HG02588 (cell line): ENCODE measurements at regions not wholly inside any gene's neighbourhood (a gene's known extent, or its start where the extent isn't known, plus 50 kb on each side); places are given as distances from the start of the nearest gene placed in this dataset.
"Not testable (repeated sequence)": the region's sequence is repeated elsewhere in the genome, so short reads cannot be mapped to it uniquely, and the experiment has no call there.

Source experiments
- ATAC-seq: cut with Tn5 transposase; IDR thresholded peaks from one replicate; pipeline ENCODE4 v1.9.1; 2021; ENCODE audit warnings: mild to moderate bottlenecking, moderate library complexity; ENCODE audit not compliant: unreplicated experiment

DNA sequence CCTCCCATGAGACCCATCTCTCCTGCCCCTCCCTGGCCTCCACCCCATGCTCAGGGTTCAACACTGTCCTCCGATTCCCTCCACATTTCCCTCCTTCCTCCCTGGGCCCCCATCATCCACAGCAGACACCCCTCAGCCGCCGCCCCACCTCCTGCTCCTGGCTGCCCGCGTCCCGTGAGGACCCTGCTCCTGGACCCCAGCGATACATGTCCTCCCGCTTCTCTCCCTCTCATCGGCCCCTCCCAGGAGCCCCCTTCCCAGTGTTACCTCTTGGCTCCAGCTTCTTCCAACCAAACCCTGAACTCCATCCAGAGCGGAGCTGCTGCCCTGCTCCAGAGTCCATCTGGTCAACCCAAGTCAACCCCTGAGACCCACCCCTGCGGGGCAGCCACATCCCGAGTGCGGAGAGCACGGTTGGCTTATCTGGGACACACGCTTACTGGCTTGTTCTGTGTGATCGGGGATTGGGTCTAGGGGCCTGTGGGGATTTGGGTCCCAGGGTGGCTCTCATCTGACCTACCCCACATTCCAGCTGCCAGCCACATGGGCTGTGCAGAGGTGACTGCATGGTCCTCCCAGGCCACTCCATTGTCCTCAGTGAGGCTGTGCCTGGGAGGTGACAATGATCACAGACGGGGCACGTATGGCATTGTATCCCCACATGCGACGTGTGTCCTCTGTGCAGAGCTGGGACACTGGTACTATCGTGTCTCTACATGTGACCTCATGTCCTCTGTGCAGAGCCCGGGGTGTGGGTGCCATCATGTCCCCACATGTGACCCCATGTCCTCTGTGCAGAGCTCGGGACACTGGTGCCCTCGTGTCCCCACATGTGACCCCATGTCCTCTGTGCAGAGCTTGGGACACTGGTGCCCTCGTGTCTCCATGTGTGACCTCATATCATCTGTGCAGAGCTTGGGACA lies 333.6 kb downstream of the ADGRD1 start:
- no peak for ATAC-seq

DNA sequence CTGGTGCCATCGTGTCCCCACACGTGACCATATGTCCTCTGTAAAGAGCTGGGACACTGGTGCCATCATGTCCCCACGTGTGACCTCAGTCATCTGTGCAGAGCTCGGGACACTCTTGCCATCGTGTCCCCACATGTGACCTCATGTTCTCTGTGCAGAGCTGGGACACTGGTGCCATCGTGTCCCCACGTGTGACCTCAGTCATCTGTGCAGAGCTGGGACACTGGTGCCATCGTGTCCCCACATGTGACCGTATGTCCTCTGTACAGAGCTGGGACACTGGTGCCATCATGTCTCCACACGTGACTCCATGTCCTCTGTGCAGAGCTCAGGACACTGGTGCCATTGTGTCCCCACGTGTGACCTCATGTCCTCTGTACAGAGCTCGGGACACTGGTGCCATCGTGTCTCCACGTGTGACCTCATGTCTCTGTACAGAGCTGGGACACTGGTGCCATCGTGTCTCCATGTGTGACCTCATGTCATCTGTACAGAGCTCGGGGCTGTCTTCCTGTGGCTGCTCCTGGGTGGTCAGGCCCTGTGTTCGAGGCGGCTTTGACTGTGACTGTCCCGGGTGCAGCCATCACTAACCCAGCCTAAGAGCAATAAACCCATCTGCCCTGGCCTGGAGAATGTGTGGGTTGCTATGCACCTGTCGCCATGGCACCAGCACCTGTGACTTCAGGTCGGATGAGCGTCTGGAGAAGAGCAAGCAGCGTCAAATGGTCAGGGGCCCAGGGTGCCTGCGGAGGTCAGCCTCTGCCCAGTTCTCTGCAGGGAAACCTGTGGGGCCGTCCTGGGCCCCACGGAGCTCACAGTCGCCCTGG lies 334.4 kb downstream of the ADGRD1 start:
- ATAC-seq, result no peak

DNA sequence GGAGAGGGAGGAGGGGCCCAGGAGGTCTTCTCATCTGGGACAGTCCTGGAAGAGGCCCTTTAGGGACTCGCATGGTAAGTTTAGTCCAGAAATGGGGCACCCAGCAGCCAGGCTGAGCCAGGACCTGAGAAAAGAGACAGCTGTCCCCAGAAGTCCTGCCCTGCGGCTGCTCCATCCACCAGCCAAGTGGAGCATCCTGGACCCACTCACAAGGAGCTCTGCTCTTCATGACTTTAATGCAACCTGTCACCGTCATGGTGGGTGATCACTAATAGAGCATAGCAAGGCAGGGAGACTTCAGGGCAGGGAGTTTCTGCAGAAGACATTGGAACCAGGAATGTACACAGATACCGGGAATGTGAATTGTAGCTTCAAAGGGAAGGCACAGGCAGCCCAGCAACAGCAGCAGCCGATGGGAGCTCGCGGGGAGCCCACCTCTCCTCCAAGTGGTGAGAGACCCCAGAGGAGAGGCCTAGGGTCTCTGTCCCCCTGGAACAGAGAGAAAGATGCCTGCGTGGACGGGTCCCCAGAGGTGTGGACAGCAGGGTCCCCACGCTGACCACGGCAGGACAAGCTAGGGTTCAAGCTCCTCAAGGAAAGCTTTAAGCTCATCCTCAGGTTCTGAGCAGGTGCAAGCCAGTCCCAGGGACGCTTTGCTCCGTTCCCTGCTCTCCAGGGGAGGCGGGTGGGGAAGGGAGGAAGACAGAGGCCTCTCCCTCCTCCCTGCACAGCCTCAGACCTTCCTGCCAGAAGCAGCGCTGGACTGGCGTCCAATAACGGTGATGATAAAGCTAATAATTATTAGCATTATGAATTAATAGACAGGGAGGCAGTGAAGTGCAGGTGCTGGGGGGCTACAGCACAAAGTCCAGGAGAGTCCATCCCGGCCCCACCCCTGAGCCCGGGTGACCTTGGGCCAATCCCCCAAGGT lies 335.3 kb downstream of the ADGRD1 start:
- not testable (repeated sequence) for ATAC-seq

DNA sequence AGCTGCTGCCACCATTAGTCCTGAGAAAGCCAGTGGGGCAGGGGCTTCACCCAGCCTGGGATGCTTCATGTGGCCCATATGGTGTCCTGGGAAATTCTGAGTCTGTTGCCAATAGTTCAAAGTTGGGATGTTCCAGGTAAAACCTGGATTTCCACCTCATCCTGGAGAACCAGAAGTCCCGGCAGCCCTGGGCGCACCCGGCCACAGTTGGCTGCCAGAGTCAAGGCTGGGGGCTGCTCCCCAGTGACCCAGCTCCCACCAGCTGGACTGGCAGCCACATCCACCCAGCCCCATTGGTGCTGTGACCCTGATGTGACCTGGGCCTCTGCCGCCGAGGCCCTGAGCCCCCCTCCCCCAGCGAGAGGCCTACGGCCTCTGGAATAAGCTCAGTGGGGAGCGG lies 336.1 kb downstream of the ADGRD1 start:
- ATAC-seq, result not testable (repeated sequence)

DNA sequence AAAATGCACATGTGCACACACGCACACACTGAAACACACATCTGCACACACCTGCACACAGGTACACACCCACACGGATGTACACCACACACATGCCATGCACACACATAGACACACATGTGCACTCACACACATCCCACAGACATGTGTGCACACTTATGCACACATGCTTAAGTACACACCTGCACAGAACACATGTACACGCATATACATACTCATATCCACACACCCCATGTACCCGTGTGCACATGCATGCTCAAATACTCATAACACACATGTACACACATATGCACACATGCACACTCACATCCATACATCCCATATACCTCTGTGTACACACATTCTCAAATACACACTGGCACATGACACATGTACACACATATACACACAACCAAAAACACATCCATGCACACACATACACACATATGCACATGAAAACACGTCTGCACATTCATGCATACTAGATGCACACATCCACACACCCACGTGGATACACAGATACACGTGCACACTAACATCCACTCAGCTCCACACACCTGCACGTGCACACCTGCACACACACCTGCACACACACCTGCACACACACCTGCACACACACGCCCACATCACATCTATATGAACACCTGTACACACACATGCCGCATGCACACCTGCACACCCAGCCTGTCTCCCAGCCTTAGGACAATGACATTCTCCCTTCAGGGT lies 336.7 kb downstream of the ADGRD1 start:
- ATAC-seq, result no peak

DNA sequence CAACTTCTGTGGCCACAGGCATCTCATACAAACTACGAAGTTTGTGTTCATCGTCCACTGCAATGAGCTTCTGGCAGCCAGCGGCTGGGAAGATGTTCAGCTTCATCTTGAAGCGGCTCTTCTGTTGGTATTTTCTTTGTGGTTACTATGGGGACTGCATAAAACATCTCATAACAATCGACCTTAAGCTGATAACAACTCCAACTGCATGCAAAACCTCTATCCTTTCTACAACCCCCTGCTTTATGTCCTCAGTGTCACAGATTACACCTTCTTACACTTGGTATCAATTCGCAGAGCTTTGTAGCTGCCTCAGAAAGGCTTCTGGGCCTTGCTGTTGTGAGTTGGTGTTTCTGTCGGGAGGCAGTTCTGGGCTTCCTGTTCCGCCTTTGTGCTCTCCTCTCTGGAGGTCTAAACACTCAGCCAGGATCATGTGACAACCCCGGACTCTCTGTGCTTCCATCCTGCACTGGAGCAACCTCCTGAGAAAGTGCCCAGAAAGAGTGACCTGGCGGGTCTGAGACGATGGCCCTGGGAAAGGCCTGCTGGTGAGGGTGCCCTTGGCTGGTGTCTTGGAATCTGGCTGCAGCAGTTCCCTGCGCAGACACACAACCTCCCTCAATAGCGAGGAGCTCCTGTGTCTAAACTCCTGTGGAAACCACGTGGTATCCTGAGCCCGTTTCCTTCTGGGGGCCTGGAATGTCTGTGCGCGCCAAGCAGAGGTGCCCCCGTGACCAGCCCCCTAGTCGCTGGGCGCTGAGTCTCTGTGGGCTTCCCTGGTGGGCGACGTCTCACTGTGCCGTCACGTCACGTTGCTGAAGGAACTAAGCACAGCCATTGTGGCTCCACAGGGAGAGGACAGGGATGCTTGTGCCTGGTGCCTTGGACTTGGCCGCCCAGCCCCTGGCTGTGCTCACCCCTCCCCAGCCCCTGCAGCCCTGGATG lies 339.6 kb downstream of the ADGRD1 start:
- ATAC-seq, result not testable (repeated sequence)

DNA sequence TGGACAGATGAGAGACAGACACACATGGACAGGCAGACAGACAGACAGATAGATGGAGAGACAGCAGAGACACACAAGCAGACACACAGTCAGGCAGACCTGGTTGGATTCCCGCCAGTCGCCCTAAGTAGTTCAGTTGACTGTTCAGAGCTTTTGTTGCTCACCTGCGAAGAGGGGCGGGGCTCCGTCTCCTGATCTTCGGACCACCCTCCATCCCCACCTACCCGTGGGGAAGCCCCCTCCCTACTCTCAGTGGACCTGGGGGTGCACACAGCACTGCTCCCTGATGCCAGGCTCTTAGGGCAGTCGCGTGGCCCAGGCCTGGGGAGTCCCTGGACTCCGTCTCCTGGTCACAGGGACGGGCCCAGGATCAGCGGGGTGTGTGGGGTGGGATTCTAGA lies 341.0 kb downstream of the ADGRD1 start:
- ATAC-seq, result not testable (repeated sequence)

DNA sequence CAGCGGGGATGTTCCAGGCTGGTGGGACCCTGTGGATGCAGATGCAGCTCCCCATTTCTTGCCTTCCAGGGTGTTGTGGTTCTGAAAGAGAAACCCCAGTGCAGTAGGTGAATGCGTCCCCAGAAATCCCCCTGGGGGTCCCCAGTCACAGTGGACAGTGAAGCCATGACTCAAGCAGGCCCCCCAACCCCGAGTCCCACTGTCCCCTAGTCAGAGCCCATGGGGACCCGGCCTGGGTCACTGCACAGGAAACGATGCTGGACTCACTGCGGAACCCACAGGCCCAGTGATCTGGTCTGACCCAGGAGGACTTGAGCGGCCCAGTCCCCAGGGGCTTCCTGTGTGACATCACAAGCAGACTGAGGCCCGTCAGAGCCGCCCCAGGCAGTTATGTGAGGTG lies 341.4 kb downstream of the ADGRD1 start:
- ATAC-seq, result not testable (repeated sequence)

DNA sequence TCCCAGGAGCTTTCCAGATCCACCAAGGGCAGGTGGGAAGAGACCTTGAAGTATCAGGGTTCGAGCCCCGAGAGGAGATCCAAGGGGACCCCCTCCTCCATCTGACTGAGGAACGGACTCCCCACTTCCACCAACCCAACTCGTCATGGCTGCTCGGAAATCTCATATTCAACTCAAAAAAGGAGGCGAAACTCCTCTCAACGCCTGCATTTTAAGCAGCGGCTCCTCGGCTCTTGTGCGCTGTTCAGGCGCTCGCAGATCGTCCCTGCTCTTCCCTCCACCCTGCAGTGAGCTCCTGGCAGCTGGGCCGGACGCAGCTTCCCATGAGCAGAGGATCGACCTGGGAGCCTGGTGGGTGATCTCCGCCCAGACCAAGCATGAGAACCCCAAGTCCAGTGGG lies 341.9 kb downstream of the ADGRD1 start:
- not testable (repeated sequence) for ATAC-seq

DNA sequence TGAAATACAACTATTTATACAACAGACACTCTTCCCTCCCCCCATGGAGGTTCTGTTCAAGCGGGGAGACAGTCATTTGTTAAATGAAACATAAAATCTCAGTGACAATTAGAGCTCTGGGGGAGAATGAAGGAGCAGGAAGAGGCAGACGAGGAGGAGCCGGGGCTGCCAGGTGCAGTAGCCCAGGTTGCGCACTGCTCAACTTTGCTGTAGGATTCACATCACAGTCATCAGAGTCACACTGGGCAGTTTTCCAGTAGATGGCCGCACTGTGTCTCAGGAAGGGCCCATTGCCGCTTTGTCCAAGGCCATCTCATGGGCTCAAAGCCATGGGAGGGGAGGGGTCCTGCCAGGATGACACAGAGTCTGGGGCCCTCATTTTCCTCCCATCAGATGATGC lies 342.4 kb downstream of the ADGRD1 start:
- ATAC-seq, result not testable (repeated sequence)

DNA sequence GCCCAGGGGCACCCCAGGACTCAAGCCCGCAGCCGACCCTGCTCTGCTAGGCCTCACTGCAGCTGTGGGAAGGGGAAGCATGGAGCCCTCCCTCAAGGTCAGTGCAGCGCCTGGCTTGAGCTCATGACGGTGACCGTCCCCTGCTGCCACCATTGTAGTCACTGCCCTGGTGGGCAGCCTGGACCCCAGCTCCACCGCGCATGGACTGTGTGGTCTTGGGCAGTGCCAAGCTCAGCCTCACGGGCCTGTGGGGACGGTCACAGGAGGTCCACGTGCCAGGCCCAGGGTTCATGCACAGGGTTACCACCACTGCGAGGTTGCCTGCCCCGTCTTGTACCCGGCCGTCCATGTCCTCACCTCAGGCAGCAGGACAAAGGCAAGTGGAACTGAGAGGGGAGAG lies 342.9 kb downstream of the ADGRD1 start:
- not testable (repeated sequence) for ATAC-seq

DNA sequence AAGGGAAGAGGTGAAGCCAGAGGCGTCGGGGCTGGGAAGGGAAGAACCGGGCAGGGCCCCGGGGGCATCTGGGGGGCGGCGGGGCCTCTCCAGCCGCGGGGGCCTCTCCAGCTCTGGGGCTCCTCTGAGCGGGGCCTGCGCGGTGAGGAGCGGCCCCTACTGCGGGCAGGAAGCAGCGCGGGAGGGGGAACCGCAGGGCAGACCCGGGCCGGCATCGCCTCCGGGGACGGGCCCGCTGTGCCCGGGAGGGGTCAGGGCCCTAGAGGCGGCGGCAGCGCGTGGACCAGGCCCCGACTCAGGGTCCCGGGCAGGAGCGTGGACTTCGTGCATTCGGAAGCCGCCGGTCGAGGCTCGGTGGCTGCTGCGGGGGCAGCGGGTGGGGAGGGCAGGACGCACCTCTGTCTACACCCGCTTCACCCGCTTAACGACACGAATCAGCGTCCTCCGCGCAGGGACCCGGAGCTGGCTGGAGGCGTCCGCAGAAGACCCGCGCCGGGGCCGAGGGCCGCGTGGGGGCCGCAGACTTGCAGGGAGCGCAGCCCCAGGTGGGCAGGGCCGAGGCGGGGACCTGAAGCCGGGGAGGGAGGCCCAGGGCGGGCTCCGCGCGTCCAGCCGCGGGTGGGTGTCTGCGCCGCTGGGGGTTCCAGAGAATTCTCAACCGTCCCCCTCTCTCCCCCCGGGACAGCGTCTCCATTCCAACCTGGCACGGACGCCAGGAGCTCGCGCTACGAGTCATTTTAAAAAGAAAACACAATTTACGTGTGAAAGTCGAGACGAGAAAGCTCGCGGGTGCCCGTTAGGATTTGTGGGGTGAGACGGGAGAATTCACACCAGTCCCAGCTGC lies 345.0 kb downstream of the ADGRD1 start:
- ATAC-seq, result not testable (repeated sequence)

DNA sequence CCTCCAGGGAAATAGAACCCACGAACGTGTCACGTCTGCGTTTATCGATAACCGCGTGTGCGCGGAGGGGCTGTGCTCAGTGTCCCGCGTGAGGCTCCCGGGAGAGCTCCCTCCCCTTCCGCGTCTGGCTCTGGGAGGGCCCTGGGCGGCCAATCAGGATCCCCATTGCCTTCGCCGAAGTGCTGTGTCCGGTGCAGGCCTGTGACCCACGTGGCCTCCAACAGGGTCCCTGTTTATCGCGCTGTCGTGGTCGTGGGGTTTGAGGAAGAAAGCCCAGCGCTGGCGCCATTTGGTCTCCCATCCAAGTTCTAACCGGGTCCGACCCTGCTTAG lies 345.6 kb downstream of the ADGRD1 start:
- ATAC-seq, result not testable (repeated sequence)

DNA sequence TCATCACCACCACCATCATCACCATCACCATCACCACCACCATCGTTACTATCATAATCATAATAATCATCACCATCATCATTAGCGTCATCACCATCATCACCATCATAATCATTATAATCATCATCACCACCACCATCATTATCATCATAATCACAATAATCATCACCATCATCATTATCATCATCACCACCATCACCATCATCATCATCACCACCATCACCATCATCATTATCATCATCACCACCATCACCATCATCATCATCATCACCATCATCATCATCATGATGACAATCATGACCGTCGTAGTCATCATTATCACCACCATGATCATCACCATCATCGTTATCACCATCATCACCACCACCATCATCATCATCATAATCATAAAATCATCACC lies 349.9 kb downstream of the ADGRD1 start:
- ATAC-seq, result not testable (repeated sequence)

DNA sequence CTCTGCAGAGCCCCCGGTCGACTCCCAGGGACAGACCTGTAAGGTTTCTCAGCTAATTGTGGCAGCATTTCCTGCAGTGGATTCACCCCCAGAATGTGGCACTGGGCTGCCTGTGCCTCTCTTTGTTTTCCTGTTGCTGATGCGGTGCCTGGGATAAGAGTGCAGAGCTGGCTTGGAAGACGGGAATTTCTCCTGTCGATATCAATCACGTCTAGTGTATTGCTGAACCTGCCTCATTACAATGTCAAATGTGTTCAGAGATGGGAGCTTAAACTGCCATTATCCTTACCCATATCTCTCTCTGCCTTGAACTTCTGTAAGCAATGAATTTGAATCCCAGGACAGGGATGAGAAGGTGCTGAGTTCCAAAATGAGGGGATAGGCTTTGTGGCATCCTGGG lies 350.9 kb downstream of the ADGRD1 start:
- not testable (repeated sequence) for ATAC-seq

DNA sequence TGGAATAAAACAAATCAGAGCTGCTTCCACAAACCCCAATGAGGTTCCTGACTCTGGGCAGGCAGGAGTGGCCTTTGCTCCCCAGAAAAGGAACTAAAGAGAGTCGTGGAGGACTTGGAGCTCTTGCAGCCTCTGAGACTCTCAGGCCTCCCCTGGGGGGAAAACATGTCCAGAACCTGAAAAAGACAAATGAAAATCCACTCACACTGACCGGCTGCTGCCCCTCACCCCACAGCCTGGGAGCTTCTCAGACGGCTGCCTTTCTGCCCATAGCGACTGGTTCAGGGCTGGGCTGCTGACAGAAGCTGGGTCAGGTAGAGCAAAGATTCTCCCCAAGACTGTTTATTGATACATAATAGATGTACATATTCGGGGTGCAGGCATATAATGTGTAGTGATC lies 356.0 kb downstream of the ADGRD1 start:
- ATAC-seq, result no peak

DNA sequence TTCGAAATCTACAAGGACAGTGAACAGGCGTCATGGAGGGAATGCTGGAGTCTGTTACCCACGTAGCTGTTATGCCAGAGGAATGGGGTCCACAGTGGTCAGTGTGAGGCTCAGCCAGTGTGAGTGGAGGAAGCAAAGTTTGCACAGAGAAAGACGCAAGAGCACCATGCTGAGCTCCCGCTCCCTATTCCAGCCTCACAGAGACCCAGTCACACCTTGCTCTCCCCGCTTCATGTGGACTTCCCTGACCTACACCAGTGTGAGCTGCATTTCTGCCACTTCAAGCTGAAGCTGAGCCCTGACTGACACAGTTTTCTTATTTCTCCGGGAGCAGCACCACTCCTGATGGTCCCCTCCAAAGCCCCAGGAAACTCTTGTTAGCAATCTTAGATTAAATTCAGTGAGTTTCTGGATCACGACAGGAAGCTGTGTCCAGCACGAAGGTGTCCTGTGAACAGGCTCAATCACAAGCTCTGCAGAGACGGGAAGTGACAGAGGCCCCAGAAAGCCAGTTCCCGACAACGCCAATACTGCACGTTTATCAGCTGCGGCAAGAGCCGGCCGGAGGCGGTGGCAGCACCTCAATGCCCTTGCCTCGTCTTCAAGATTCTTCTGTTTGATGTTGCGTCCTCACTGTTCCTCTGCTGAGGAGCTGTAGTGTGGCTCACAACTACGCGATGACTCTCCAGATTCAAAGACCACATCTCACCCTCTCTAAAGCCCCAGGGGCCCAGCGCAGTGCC lies 356.7 kb downstream of the ADGRD1 start:
- not testable (repeated sequence) for ATAC-seq
